C4-2B (cell line): ENCODE measurements at regions not wholly inside any gene's neighbourhood (a gene's known extent, or its start where the extent isn't known, plus 50 kb on each side); places are given as distances from the start of the nearest gene placed in this dataset.

Experiments used
- H3K27ac ChIP-seq: fragments of 450-650 bp; 2 replicates; pipeline ENCODE4 v1.5.1; 2017
- CTCF ChIP-seq: fragments of 450-650 bp; conservative IDR thresholded peaks from 2 replicates; pipeline ENCODE4 v1.5.1; 2017; ENCODE audit warnings: mild to moderate bottlenecking
- ZFX ChIP-seq: fragments of 450-650 bp; IDR thresholded peaks from 2 replicates; pipeline ENCODE4 v1.6.1; 2017

GRCh38 chr4:19776021-19776459 is 475.7 kb upstream of the SLIT2 start:
- TF ChIP-seq ZFX (no peak), CTCF (no peak)
- H3K27ac ChIP-seq = no peak overlapping the region

- no peak for TF ChIP-seq ZFX
- no peak for TF ChIP-seq CTCF
- no peak overlapping the region for H3K27ac ChIP-seq
Observed at GRCh38 chr4:19774690-19775256, 476.9 kb upstream of the SLIT2 start.

GRCh38 chr4:19772581-19772980 is 479.1 kb upstream of the SLIT2 start:
- TF ChIP-seq CTCF = no peak
- TF ChIP-seq ZFX = no peak

GRCh38 chr4:19756661-19757060 is 495.0 kb upstream of the SLIT2 start:
- no peak for TF ChIP-seq ZFX
- no peak for TF ChIP-seq CTCF
- H3K27ac ChIP-seq = no peak overlapping the region

More at GRCh38 chr4:19772581-19772980, 479.1 kb upstream of the SLIT2 start:
- H3K27ac ChIP-seq = no peak overlapping the region

- no peak for TF ChIP-seq ZFX
- no peak for TF ChIP-seq CTCF
- no peak overlapping the region for H3K27ac ChIP-seq
Observed at GRCh38 chr4:19752599-19752998, 499.1 kb upstream of the SLIT2 start.

- TF ChIP-seq CTCF = no peak
- TF ChIP-seq ZFX = no peak
- H3K27ac ChIP-seq = no peak overlapping the region
Observed at GRCh38 chr4:19748519-19749479, 502.9 kb upstream of the SLIT2 start.

GRCh38 chr4:19746377-19746776 is 505.3 kb upstream of the SLIT2 start:
- no peak overlapping the region for H3K27ac ChIP-seq
- no peak for TF ChIP-seq ZFX
- no peak for TF ChIP-seq CTCF
